H1 (cell line): ENCODE measurements at regions not wholly inside any gene's neighbourhood (a gene's known extent, or its start where the extent isn't known, plus 50 kb on each side); places are given as distances from the start of the nearest gene placed in this dataset.
"Not testable (repeated sequence)": the region's sequence is repeated elsewhere in the genome, so short reads cannot be mapped to it uniquely, and the experiment has no call there.

Source experiments
- CTCF ChIA-PET: fragments of 300-600 bp; sonication (Branson Sonifier 250); formaldehyde crosslinking; loops from one replicate; lab custom pipeline; 2021; ENCODE audit not compliant: partially characterized antibody; lab: Charles Lee
- POLR2A ChIA-PET: fragments of 300-600 bp; sonication (Branson Sonifier 250); formaldehyde crosslinking; loops from one replicate; lab custom pipeline; 2021; ENCODE audit warnings: inconsistent platforms; ENCODE audit not compliant: partially characterized antibody; lab: Charles Lee
- DNase-seq, 2 experiments: peaks; one replicate each; pipeline versions ENCODE4 v3.0.0 to v3.0.0-alpha.2; 2010 to 2022; ENCODE audit warnings: low spot score in 2 of 2, low read depth in 1 of 2, mixed read lengths in 1 of 2
- FAIRE-seq: peaks from 2 replicates; lab custom pipeline; 2011; peaks lifted over from hg19 to GRCh38; lab: Jason Lieb, UNC
- H2AFZ ChIP-seq: 2 replicates; pipeline ENCODE4 v1.8.1; 2012; ENCODE audit warnings: low read length, inconsistent platforms
- H2AK5ac ChIP-seq: 2 replicates; pipeline ENCODE4 v1.6.1; 2013; ENCODE audit warnings: low read depth, low read length
- H2BK120ac ChIP-seq: replicated peaks from 2 replicates; pipeline ENCODE3; 2013; ENCODE audit warnings: low read depth, low read length, inconsistent platforms
- H2BK12ac ChIP-seq: 2 replicates; pipeline ENCODE4 v1.6.1; 2013; ENCODE audit warnings: low read depth, low read length
- H2BK15ac ChIP-seq: 2 replicates; pipeline ENCODE4 v1.6.1; 2013; ENCODE audit warnings: low read length
- H2BK20ac ChIP-seq: 2 replicates; pipeline ENCODE4 v1.6.1; 2013; ENCODE audit warnings: low read length
- H2BK5ac ChIP-seq: 2 replicates; pipeline ENCODE4 v1.6.1; 2013; ENCODE audit warnings: low read depth, low read length
- H3K14ac ChIP-seq: 2 replicates; pipeline ENCODE4 v1.6.1; 2013; ENCODE audit warnings: inconsistent platforms; ENCODE audit not compliant: insufficient read length
- H3K18ac ChIP-seq: 2 replicates; pipeline ENCODE4 v1.6.1; 2013; ENCODE audit warnings: low read length; ENCODE audit errors: extremely low read depth
- H3K23ac ChIP-seq: 2 replicates; pipeline ENCODE4 v1.6.1; 2013; ENCODE audit warnings: inconsistent platforms; ENCODE audit not compliant: insufficient read length
- H3K23me2 ChIP-seq: 2 replicates; pipeline ENCODE4 v1.6.1; 2013; ENCODE audit warnings: low read depth, low read length
- H3K27ac ChIP-seq: 2 replicates; pipeline ENCODE4 v1.6.1; 2011; ENCODE audit warnings: low read depth, low read length, inconsistent platforms
- H3K27me3 ChIP-seq, 4 experiments: replicated peaks in 1 of 4; 1 replicate in 1 of 4; 2 replicates in 3 of 4; pipeline versions ENCODE4 v1.6.1 to v1.8.1; 2011 to 2013; ENCODE audit warnings: low read length in 3 of 4, mild to moderate bottlenecking in 3 of 4, inconsistent platforms in 2 of 4, mixed read lengths in 2 of 4, moderate library complexity in 1 of 4; ENCODE audit not compliant: control insufficient read depth in 3 of 4, insufficient read depth in 3 of 4; ENCODE audit errors: extremely low read depth in 1 of 4
- H3K36me3 ChIP-seq, 4 experiments: 2 replicates each; pipeline versions ENCODE4 v1.6.1 to v1.8.1; 2011 to 2013; ENCODE audit warnings: mild to moderate bottlenecking in 4 of 4, low read length in 3 of 4, moderate library complexity in 2 of 4, control low read depth in 1 of 4, inconsistent platforms in 1 of 4; ENCODE audit not compliant: insufficient read depth in 4 of 4, control insufficient read depth in 2 of 4
- H3K4ac ChIP-seq: replicated peaks from 2 replicates; pipeline ENCODE3; 2013; ENCODE audit warnings: low read length, low read depth, mixed read lengths, inconsistent platforms; ENCODE audit not compliant: insufficient read length
- H3K4me1 ChIP-seq, 4 experiments: replicated peaks in 1 of 4; 1 replicate in 1 of 4; 2 replicates in 3 of 4; pipeline versions ENCODE4 v1.6.1 to v1.8.1; 2011 to 2013; ENCODE audit warnings: low read length in 3 of 4, inconsistent platforms in 2 of 4, mixed read lengths in 1 of 4; ENCODE audit not compliant: insufficient read depth in 4 of 4, control insufficient read depth in 3 of 4
- H3K4me2 ChIP-seq, 2 experiments: 2 replicates each; pipeline versions ENCODE4 v1.6.1 to v1.8.1; 2011 to 2013; ENCODE audit warnings: low read depth in 2 of 2, low read length in 2 of 2, control low read depth in 1 of 2, inconsistent platforms in 1 of 2, mild to moderate bottlenecking in 1 of 2; ENCODE audit not compliant: insufficient read depth in 1 of 2
- H3K4me3 ChIP-seq, 4 experiments: fragments of 200-600, 300-600 bp in 1 of 4; sonication (generic), shearing (Covaris generic), sonication (Bioruptor Twin) in 1 of 4; 2 replicates each; pipeline versions ENCODE4 v1.5.1 to v1.8.1; 2011 to 2016; ENCODE audit warnings: low read length in 4 of 4, low read depth in 3 of 4, control low read depth in 2 of 4, inconsistent platforms in 2 of 4, mild to moderate bottlenecking in 2 of 4, mixed read lengths in 1 of 4, moderate library complexity in 1 of 4; ENCODE audit not compliant: insufficient read depth in 2 of 4; ENCODE audit errors: extremely low read depth in 1 of 4
- H3K56ac ChIP-seq: replicated peaks from 2 replicates; pipeline ENCODE3; 2013; ENCODE audit warnings: low read depth, mild to moderate bottlenecking, mixed read lengths, low read length, inconsistent platforms; ENCODE audit not compliant: insufficient read length
- H3K79me1 ChIP-seq: 2 replicates; pipeline ENCODE4 v1.6.1; 2013; ENCODE audit warnings: low read depth, low read length, control low read depth
- H3K79me2 ChIP-seq, 2 experiments: 2 replicates each; pipeline versions ENCODE4 v1.6.1 to v1.8.1; 2012 to 2013; ENCODE audit warnings: low read length in 2 of 2, mild to moderate bottlenecking in 2 of 2, inconsistent platforms in 1 of 2; ENCODE audit not compliant: insufficient read depth in 2 of 2, control insufficient read depth in 1 of 2
- H3K9ac ChIP-seq, 4 experiments: replicated peaks in 1 of 4; 1 replicate in 1 of 4; 2 replicates in 3 of 4; pipeline versions ENCODE4 v1.6.1 to v1.8.1; 2011 to 2013; ENCODE audit warnings: low read depth in 3 of 4, low read length in 3 of 4, control low read depth in 2 of 4, mild to moderate bottlenecking in 2 of 4, moderate library complexity in 2 of 4, inconsistent platforms in 1 of 4; ENCODE audit errors: extremely low read depth in 1 of 4
- H3K9me3 ChIP-seq, 2 experiments: 2 replicates each; pipeline versions ENCODE4 v1.6.1 to v1.8.1; 2012 to 2013; ENCODE audit warnings: mild to moderate bottlenecking in 2 of 2, moderate library complexity in 2 of 2, control low read depth in 1 of 2, inconsistent platforms in 1 of 2, low read depth in 1 of 2, low read length in 1 of 2, mixed read lengths in 1 of 2; ENCODE audit not compliant: insufficient read depth in 2 of 2
- H4K20me1 ChIP-seq, 2 experiments: replicated peaks in 1 of 2; 2 replicates each; pipeline versions ENCODE3 to v1.8.1; 2011 to 2013; ENCODE audit warnings: inconsistent platforms in 2 of 2, low read length in 2 of 2, mild to moderate bottlenecking in 1 of 2; ENCODE audit not compliant: insufficient read depth in 2 of 2, control insufficient read depth in 1 of 2
- H4K5ac ChIP-seq: 2 replicates; pipeline ENCODE4 v1.6.1; 2013; ENCODE audit warnings: low read length, low read depth, mixed read lengths, inconsistent platforms; ENCODE audit not compliant: insufficient read length
- H4K8ac ChIP-seq: 2 replicates; pipeline ENCODE4 v1.8.0; 2013; ENCODE audit warnings: mild to moderate bottlenecking, moderate library complexity, low read length, inconsistent platforms; ENCODE audit not compliant: insufficient read depth; ENCODE audit errors: extremely low read depth
- H4K91ac ChIP-seq: replicated peaks from 2 replicates; pipeline ENCODE3; 2013; ENCODE audit warnings: low read length, mixed read lengths, inconsistent platforms; ENCODE audit not compliant: insufficient read length
- KDM1A ChIP-seq: fragments of 200-600, 300-600 bp; sonication (generic); IDR thresholded peaks from 2 replicates; pipeline ENCODE4 v1.7.1; 2016; ENCODE audit warnings: mild to moderate bottlenecking, low read length, borderline replicate concordance
- WGBS, 2 experiments: shearing (Covaris generic) in 1 of 2; methylation state at CpG; one replicate each; pipeline versions ENCODE4 v1.1.6 to v1.1.7; 2013 to 2015; ENCODE audit warnings: low lambda C conversion rate in 2 of 2, mixed read lengths in 2 of 2, inconsistent platforms in 1 of 2, low coverage in 1 of 2, missing lambda C conversion rate in 1 of 2; ENCODE audit not compliant: insufficient replicate concordance in 2 of 2, insufficient coverage in 1 of 2, insufficient read length in 1 of 2; ENCODE audit errors: extremely low coverage in 1 of 2, missing lambda C conversion rate in 1 of 2; 5-methylcytosine and 5-hydroxymethylcytosine counted together

GRCh38 chr2:145367334-145367733, 847.4 kb upstream of the ZEB2 start:
- H4K91ac ChIP-seq, H3K4me1 ChIP-seq, H3K4me2 ChIP-seq, H3K23me2 ChIP-seq, H3K9me3 ChIP-seq, H3K14ac ChIP-seq, H2BK5ac ChIP-seq, H3K36me3 ChIP-seq, H2BK12ac ChIP-seq, H3K18ac ChIP-seq, H4K8ac ChIP-seq, H3K79me1 ChIP-seq, H4K5ac ChIP-seq, POLR2A ChIA-PET, H3K23ac ChIP-seq, H2AFZ ChIP-seq, H2BK120ac ChIP-seq, H3K27ac ChIP-seq, H3K9ac ChIP-seq, DNase-seq, H3K4ac ChIP-seq, H2BK15ac ChIP-seq, H3K56ac ChIP-seq, H2AK5ac ChIP-seq, H3K79me2 ChIP-seq, H2BK20ac ChIP-seq, H4K20me1 ChIP-seq, H3K27me3 ChIP-seq, H3K4me3 ChIP-seq, FAIRE-seq: not testable (repeated sequence)
- peak; percentile 14; the same call in 1 of the 2 replicates for TF ChIP-seq KDM1A
- WGBS, 2 experiments = 96% methylated on average over 3 of the region's 3 CpGs; no CpG with 5 or more reads in 1 of the 2 experiments
- CTCF ChIA-PET = interaction anchor here (0.6 to 1.2 kb wide), 2 partner anchors 11 to 178 kb away, joined by 3 read pairs; no protein-coding TSS in a partner anchor
